ENCODE measurements at regions not wholly inside any gene's neighbourhood (a gene's known extent, or its start where the extent isn't known, plus 50 kb on each side); places are given as distances from the start of the nearest gene placed in this dataset.

DNA sequence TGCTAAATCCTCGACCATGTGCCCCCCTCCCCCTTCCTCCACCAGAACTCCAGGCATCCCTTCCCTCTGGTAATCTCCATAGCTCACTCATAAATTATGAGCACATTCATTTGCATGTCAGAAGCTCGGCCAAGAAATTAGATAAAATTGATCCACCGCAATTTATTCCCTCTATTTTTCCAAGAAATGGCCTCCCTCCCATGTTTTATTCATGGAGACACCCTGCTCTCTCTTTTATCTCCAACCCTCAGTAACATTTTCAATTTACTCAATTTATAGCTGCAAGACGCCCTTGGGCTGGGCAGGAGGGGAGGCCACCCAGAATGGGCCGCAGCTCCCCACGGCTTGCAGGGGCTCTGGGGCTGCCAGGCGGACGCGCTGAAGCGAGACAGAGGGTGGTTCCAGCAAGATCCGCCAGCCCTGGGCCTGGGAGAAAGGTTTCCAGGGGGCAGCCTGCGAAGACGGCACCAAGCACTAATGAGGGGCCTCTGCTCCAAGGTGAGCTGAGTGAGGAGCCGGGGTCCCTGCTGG is 54.7 kb upstream of the ZNF423 start:
- no peak overlapping the region for H3K4me3 ChIP-seq (ENCODE audit: low read length)
- TF ChIP-seq, protein P1, sequence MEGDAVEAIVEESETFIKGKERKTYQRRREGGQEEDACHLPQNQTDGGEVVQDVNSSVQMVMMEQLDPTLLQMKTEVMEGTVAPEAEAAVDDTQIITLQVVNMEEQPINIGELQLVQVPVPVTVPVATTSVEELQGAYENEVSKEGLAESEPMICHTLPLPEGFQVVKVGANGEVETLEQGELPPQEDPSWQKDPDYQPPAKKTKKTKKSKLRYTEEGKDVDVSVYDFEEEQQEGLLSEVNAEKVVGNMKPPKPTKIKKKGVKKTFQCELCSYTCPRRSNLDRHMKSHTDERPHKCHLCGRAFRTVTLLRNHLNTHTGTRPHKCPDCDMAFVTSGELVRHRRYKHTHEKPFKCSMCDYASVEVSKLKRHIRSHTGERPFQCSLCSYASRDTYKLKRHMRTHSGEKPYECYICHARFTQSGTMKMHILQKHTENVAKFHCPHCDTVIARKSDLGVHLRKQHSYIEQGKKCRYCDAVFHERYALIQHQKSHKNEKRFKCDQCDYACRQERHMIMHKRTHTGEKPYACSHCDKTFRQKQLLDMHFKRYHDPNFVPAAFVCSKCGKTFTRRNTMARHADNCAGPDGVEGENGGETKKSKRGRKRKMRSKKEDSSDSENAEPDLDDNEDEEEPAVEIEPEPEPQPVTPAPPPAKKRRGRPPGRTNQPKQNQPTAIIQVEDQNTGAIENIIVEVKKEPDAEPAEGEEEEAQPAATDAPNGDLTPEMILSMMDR (conservative IDR thresholded peaks at IDR 0.05; ENCODE audit: low read length) = no peak
- no peak for DNase-seq (ENCODE audit: low read depth)

DNA sequence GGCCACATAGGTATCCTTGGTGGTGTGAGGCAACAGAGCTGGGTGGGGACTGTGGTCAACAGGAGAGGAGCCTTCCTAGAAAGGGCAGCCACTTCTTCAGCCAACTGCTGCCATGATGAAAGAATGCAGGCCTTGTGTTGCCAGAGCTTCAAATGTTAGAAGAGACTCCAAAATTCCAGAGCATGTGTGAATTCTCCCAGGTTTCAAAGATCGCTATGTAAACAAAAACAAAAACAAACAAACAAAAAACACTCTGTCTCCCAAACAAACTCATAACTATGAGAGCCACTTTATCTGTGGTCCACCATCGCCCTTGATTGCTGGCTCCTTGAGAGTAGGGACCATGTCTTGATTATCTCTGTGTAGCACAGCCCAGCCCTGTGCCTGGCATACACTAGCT is 55.5 kb upstream of the ZNF423 start:
- TF ChIP-seq, protein P1 (conservative IDR thresholded peaks at IDR 0.05; ENCODE audit: low read length) = no peak
- H3K4me3 ChIP-seq (ENCODE audit: low read length) = no peak overlapping the region
- DNase-seq (ENCODE audit: low read depth) = no peak

DNA sequence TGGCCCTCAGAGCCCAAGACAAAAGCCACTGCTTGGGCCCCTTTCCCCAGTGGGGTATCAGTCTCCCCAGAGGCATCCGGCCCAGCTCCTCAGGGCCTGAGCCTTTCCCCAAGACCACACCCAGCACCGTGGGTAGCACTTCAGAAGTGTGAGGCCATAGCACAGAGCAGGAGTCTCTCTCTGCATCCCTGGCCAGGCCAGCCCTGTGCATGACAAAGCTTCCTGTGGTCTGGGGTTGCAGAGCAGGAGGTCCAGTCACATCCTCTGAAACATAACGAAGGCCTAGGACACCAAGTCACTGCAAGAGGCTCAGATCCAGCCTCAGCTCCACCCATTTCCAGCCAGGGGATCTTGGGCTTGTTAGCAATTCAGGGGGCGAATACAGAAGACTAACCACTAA is 56.8 kb upstream of the ZNF423 start:
- TF ChIP-seq, protein P1 (conservative IDR thresholded peaks at IDR 0.05; ENCODE audit: low read length) = no peak
- H3K4me3 ChIP-seq (ENCODE audit: low read length) = no peak overlapping the region
- DNase-seq (ENCODE audit: low read depth) = no peak

DNA sequence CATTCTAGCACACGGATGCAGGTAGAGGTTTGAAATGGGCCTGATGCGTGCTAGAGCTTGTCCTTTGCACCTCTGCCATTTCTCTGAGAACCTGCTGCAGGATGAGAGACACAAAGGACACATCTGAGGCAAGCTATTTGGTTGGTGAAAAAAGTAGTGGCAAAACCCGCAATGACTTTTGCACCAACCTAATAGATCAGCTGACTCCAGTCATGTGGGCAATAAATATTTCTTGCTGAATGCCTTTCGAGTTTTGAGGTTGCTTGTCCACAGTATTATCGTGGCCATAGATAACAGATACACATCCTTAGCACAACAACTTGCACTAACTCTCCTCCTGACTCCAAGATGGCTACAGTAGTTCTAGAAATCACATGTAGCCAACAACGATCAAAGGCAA is 57.8 kb upstream of the ZNF423 start:
- no peak for DNase-seq (ENCODE audit: low read depth)
- H3K4me3 ChIP-seq (ENCODE audit: low read length) = no peak overlapping the region
- TF ChIP-seq, protein P1 (conservative IDR thresholded peaks at IDR 0.05; ENCODE audit: low read length) = no peak

DNA sequence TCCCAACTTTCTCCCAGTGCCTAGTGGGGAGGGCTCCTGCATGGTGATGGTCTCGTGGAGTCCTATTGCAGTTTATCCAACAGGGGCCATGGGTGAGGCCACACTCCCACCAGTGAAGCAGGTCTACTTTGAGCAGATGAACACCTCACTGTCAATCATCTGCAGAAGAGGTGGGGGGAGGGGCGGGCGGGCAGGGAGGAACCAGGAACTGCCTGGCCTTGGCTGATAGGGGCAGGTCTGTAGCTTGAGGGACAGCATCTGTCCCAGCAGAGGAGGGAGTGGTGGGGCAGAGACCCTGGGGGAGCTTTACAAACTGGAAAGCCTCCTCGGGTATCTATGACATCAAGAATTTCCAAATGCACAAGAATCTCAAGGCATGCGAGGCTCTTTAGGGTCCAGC is 58.7 kb upstream of the ZNF423 start:
- DNase-seq (ENCODE audit: low read depth) = no peak
- no peak overlapping the region for H3K4me3 ChIP-seq (ENCODE audit: low read length)
- TF ChIP-seq, protein P1 (conservative IDR thresholded peaks at IDR 0.05; ENCODE audit: low read length) = no peak

DNA sequence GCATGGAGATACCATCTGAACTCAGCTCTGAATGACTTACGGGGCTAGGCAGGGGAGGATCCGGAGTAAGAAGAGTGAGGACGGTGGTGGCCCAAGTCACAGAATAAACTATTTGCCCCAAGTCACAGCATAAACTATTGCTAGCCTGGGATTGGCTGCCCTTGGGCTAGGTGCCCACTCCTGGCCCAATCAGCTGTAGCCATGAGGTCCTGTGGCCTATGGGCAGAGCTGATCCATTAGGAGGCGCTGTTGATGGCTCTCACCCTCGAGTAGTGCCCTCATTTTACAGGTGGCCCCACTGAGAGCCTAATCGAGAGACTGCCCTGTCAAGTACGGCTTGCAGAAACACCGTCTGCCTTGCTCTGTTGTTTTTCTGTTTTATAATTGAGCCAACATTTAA is 62.3 kb upstream of the ZNF423 start:
- TF ChIP-seq, protein P1 (conservative IDR thresholded peaks at IDR 0.05; ENCODE audit: low read length) = no peak
- no peak overlapping the region for H3K4me3 ChIP-seq (ENCODE audit: low read length)
- DNase-seq (ENCODE audit: low read depth) = no peak

DNA sequence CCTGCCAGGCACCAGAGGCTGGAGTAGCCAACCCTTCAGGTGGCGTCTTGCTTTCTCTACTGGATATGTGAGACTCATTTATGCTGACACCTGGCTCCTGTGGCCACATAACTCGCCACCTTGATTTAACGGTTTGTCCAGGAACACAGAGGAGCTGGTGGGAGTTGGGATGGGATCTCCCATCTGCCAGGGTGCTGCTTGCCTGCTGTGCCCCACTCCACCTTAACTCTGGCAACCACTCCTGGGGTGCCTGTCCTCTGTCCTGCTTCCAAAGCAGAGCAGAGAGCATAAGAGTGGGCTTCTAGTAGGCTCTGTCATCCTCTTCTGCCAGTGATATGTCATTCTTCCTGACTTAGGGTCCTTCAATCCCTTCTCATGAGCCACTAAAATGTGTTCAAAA is 63.4 kb upstream of the ZNF423 start:
- TF ChIP-seq, protein P1 (conservative IDR thresholded peaks at IDR 0.05; ENCODE audit: low read length) = no peak
- no peak overlapping the region for H3K4me3 ChIP-seq (ENCODE audit: low read length)
- no peak for DNase-seq (ENCODE audit: low read depth)

Data from AG10803 (cell line).